ENCODE measurements at regions not wholly inside any gene's neighbourhood (a gene's known extent, or its start where the extent isn't known, plus 50 kb on each side); places are given as distances from the start of the nearest gene placed in this dataset.

DNA sequence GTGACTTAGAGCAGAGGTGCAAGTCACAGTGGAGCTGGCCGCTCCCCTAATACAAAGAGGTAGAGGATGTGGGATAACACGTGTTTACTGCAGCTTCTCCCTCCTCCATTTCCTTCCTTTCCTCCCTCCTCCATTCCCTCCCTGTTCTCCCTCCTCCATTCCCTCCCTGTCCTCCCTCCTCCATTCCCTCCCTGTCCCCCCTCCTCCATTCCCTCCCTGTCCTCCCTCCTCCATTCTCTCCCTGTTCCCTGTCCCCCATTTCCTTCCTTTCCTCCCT lies 124.0 kb downstream of the CRYAA start:
- TF ChIP-seq, protein P1, sequence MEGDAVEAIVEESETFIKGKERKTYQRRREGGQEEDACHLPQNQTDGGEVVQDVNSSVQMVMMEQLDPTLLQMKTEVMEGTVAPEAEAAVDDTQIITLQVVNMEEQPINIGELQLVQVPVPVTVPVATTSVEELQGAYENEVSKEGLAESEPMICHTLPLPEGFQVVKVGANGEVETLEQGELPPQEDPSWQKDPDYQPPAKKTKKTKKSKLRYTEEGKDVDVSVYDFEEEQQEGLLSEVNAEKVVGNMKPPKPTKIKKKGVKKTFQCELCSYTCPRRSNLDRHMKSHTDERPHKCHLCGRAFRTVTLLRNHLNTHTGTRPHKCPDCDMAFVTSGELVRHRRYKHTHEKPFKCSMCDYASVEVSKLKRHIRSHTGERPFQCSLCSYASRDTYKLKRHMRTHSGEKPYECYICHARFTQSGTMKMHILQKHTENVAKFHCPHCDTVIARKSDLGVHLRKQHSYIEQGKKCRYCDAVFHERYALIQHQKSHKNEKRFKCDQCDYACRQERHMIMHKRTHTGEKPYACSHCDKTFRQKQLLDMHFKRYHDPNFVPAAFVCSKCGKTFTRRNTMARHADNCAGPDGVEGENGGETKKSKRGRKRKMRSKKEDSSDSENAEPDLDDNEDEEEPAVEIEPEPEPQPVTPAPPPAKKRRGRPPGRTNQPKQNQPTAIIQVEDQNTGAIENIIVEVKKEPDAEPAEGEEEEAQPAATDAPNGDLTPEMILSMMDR (conservative IDR thresholded peaks at IDR 0.05) = no peak
- TF ChIP-seq ZFX (IDR thresholded peaks at IDR 0.05) = no peak

Data from C4-2B (cell line).